Femur (tissue), 1 donor: ENCODE measurements at regions not wholly inside any gene's neighbourhood (a gene's known extent, or its start where the extent isn't known, plus 50 kb on each side); places are given as distances from the start of the nearest gene placed in this dataset.

ENCODE experiments used
- DNase-seq: peaks from one replicate; pipeline ENCODE4 v3.0.0-alpha.2; 2017

DNA sequence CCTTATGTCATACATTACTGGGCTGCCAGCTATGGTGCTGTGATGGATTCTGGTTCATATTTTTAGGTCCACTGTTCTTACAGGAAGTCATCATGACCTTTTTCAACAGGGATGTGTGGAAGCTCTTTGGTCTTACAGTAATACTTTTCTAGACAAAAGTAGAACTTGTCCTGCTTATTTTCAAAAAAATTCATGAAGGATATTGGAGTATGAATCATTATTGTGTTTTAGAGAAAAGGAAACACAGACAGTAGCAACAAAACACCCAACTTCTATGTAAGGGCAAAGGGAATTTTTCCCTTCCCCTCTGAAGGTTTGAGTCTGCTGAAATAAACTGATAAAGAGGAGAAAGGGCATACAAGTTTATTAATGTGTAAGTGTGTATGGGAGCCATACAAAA lies 54.7 kb upstream of the FAM9C start:
- no peak for DNase-seq

DNA sequence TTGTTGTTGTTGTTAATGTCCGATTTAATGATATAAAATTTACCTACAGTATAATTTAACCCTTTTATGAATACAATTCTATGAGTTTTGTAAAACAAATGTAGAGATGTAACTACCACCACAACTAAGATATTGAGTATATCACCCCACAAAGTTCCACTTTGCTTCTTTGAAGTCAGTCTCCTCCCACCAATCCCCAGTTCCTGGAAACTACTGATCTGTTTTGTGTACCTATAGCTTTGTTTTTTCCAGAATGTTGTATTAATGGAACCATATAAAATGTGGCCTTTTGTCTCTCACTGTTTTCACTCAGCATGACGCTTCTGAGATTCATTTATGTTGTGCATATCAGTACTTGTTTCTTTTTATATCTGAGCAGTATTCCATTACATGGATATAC lies 52.3 kb upstream of the FAM9C start:
- no peak for DNase-seq

DNA sequence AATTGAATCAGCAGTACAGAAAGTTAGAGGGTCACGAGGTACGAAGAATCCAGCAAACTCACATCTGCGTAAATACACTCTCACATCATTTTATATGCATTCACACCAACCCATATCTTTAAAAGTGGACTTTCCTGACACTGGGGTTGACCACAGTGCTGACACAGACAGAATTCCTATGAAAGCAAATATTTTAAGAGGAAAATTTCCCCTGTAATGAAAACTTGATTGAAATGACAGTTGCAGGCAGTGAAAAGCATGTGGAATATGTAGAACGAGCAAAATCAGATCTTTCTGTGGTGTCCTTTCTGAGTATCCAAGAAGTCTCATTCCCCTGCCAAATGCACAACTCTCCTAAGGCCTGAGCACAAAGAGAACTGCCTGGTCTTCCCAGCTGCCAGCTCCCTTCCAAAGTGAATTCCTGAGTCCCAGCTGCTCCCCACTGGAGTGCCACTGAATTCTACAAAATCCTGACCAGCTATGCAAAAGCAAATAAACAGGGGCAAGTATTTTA lies 50.5 kb upstream of the FAM9C start:
- peak; percentile 35 for DNase-seq

DNA sequence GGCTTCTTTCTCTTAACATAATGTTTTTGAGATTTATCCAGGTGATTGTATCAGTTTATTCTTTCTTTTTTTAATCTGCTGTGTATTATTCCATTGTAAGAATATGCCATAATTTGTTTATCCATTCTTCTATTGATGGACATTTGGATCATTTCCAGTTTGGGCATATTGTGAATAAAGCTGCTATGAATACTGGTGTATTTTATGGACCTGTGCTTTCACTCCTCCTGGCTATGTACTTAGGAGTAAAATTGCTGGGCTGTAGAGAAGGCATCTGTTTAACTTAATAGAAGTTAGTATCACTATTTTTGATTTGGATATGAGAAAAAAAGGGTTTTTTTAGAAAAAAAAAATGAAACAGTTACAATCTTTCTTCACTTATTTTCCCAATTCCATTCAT lies 50.0 kb upstream of the FAM9C start:
- no peak for DNase-seq
